ENCODE measurements at regions not wholly inside any gene's neighbourhood (a gene's known extent, or its start where the extent isn't known, plus 50 kb on each side); places are given as distances from the start of the nearest gene placed in this dataset.

DNA sequence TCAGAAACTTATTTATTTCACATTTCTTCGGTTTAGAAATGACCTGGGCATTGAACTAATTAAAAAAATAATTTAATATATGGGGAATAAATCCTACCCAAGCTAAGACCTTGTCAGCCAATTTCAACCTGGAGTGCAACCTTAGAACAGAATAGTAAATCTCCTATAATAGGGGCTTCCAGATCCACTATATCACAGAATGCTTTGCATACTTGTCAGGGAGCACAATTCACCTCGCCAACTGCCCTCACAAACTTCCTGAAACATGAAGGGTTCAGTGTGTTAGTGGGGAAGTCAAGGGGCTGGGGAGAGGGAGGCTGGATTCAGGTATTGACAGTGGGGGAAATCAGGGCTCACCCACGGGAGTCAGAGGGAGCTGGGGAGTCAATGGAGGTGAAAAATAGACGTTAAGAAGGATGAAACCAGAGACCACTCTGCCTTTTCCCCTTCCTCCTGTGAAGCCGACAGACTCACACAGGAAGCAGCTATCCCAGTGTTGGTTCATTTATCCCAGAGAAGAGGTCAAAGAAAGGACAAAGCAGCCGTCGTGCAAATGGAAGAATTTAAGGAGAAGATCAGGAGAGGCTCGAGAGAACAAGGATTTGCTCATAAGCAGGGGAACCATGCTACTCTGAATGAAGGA is 453.3 kb downstream of the NUF2 start:
- in situ Hi-C loops (cut with MboI): no loop called here
- WGBS, 2 experiments (ENCODE audit: low coverage in 1 of 2, low lambda C conversion rate in 2 of 2, missing lambda C conversion rate in 2 of 2): 37 to 39% methylated on average over 8 of the region's 8 CpGs
- DNase-seq: no peak
- H3K9ac ChIP-seq: no peak overlapping the region
- no peaks in the 10 kb centered on the region for H3K4me1 ChIP-seq (ENCODE audit: insufficient read depth)
- H2AFZ ChIP-seq: no peak overlapping the region
- H3F3A ChIP-seq (ENCODE audit: insufficient read depth): no peaks in the 10 kb centered on the region
- no peaks in the 10 kb centered on the region for H3K79me2 ChIP-seq (ENCODE audit: insufficient read depth)
- H3K27ac ChIP-seq: no peak overlapping the region
- H3K27me3 ChIP-seq (replicated peaks; ENCODE audit: insufficient read depth): no peaks in the 10 kb centered on the region; the same call in 1 of the 2 replicates
- TF ChIP-seq EZH2phosphoT487 (IDR thresholded peaks at IDR 0.05; ENCODE audit: insufficient read depth, low read depth) (no peak), EZH2 (IDR thresholded peaks at IDR 0.05; ENCODE audit: insufficient read depth, poor library complexity, severe bottlenecking) (no peak)
- H3K4me3 ChIP-seq: no peak overlapping the region
- no peaks in the 10 kb centered on the region for H3K9me3 ChIP-seq (ENCODE audit: low read depth)
- no peak overlapping the region for H3K4me2 ChIP-seq (ENCODE audit: unreplicated experiment)
- H4K20me1 ChIP-seq (ENCODE audit: insufficient read depth): no peaks in the 10 kb centered on the region
- no peaks in the 10 kb centered on the region for H3K36me3 ChIP-seq (ENCODE audit: low read depth)
- H3K9me2 ChIP-seq (ENCODE audit: insufficient read depth): no peaks in the 10 kb centered on the region

DNA sequence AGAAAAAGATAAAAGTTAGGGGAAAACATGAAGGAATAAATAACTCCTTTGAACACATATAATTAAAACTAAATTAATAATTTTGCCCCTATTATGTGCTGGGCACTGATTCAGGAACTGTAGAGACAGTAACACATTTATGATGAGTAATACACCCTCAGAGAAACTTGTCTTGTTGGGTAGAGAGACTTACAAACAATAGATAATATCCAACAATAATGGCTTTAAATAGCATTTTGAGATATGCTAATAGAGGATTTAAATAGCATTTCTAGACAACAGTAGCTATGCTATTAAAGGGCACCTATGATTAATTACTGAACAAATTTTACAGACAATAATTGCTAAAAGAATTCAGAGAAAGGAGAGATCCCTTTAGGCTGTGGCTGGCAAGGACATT is 455.5 kb downstream of the NUF2 start:
- Histone ChIP-seq H3K27ac (no peak overlapping the region), H4K20me1 (ENCODE audit: insufficient read depth) (no peaks in the 10 kb centered on the region), H3K9me2 (ENCODE audit: insufficient read depth) (no peaks in the 10 kb centered on the region), H2AFZ (no peak overlapping the region), H3K4me3 (no peak overlapping the region), H3K9ac (no peak overlapping the region), H3K79me2 (ENCODE audit: insufficient read depth) (no peaks in the 10 kb centered on the region), H3F3A (ENCODE audit: insufficient read depth) (no peaks in the 10 kb centered on the region), H3K36me3 (ENCODE audit: low read depth) (no peaks in the 10 kb centered on the region; the same call in 1 of the 2 replicates), H3K27me3 (replicated peaks; ENCODE audit: insufficient read depth) (no peaks in the 10 kb centered on the region; the same call in 1 of the 2 replicates), H3K4me2 (ENCODE audit: unreplicated experiment) (no peak overlapping the region), H3K4me1 (ENCODE audit: insufficient read depth) (no peaks in the 10 kb centered on the region), H3K9me3 (ENCODE audit: low read depth) (no peaks in the 10 kb centered on the region)
- TF ChIP-seq EZH2phosphoT487 (IDR thresholded peaks at IDR 0.05; ENCODE audit: insufficient read depth, low read depth) (no peak), EZH2 (IDR thresholded peaks at IDR 0.05; ENCODE audit: insufficient read depth, poor library complexity, severe bottlenecking) (no peak)
- DNase-seq: no peak
- in situ Hi-C loops (cut with MboI): no loop called here

DNA sequence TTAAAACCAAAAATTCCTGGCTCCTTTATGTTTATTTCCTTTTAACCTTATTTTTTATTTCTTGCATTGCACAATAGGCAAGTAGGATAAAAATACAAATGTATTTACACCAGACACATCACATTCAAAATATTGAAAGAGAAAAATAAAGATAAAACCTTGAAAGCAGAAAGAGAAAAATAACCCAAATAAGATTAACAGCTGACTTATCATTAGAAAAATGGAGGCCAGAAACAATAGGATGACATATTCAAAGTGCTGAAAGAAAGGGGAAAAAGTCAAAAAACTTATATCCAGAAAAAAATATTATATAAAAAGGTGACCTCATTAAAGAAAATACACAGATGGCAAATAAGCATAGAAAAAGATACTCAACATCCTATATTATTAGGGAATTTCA is 459.4 kb downstream of the NUF2 start:
- H3K9ac ChIP-seq: no peak overlapping the region
- H3K4me2 ChIP-seq (ENCODE audit: unreplicated experiment): no peak overlapping the region
- H3K9me3 ChIP-seq (ENCODE audit: low read depth): no peaks in the 10 kb centered on the region
- H4K20me1 ChIP-seq (ENCODE audit: insufficient read depth): no peaks in the 10 kb centered on the region
- H2AFZ ChIP-seq: no peak overlapping the region
- no peaks in the 10 kb centered on the region for H3K9me2 ChIP-seq (ENCODE audit: insufficient read depth)
- in situ Hi-C loops (cut with MboI): no loop called here
- H3K4me3 ChIP-seq: no peak overlapping the region
- no peaks in the 10 kb centered on the region; the same call in 1 of the 2 replicates for H3K36me3 ChIP-seq (ENCODE audit: low read depth)
- H3F3A ChIP-seq (ENCODE audit: insufficient read depth): no peaks in the 10 kb centered on the region
- H3K27me3 ChIP-seq (replicated peaks; ENCODE audit: insufficient read depth): no peaks in the 10 kb centered on the region
- DNase-seq: no peak
- TF ChIP-seq EZH2phosphoT487 (IDR thresholded peaks at IDR 0.05; ENCODE audit: insufficient read depth, low read depth): no peak
- no peak for TF ChIP-seq EZH2 (IDR thresholded peaks at IDR 0.05; ENCODE audit: insufficient read depth, poor library complexity, severe bottlenecking)
- no peaks in the 10 kb centered on the region for H3K4me1 ChIP-seq (ENCODE audit: insufficient read depth)
- H3K27ac ChIP-seq: no peak overlapping the region
- no peaks in the 10 kb centered on the region for H3K79me2 ChIP-seq (ENCODE audit: insufficient read depth)

DNA sequence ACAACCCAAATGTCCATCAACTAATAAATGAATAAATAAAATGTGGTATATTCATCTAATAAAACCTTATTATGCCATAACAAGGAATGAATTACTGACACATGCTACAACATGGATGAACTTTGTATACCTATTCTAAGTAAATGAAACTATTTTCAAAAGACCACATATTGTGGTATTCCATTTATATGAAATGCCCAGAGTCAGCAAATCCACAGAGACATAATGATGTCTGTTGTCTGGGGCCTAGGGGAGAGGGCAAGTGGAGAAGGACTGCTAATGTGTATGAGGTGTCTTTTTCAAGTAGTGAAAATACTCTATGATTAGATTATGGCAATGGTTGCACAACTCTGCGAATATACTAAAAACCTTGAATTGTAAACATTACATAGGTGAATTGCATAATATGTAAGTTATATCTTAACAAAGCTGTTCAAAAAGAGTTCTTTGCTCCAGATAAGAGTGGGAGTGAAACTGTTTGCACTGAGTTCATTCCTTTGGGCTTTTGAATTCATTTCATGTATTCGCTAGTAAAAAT is 464.2 kb downstream of the NUF2 start:
- 94 to 99% methylated on average over 2 of the region's 2 CpGs for WGBS, 2 experiments (ENCODE audit: low coverage in 1 of 2, low lambda C conversion rate in 2 of 2, missing lambda C conversion rate in 2 of 2)
- Histone ChIP-seq H3F3A (ENCODE audit: insufficient read depth) (no peaks in the 10 kb centered on the region), H3K79me2 (ENCODE audit: insufficient read depth) (no peaks in the 10 kb centered on the region), H3K9ac (no peak overlapping the region), H3K9me3 (ENCODE audit: low read depth) (no peaks in the 10 kb centered on the region), H3K4me3 (no peak overlapping the region), H3K27ac (no peak overlapping the region), H3K4me2 (ENCODE audit: unreplicated experiment) (no peak overlapping the region), H4K20me1 (ENCODE audit: insufficient read depth) (no peaks in the 10 kb centered on the region), H3K9me2 (ENCODE audit: insufficient read depth) (no peaks in the 10 kb centered on the region), H3K4me1 (ENCODE audit: insufficient read depth) (no peaks in the 10 kb centered on the region), H3K27me3 (replicated peaks; ENCODE audit: insufficient read depth) (no peaks in the 10 kb centered on the region), H3K36me3 (ENCODE audit: low read depth) (no peaks in the 10 kb centered on the region; the same call in 1 of the 2 replicates), H2AFZ (no peak overlapping the region)
- in situ Hi-C loops (cut with MboI): no loop called here
- TF ChIP-seq EZH2 (IDR thresholded peaks at IDR 0.05; ENCODE audit: insufficient read depth, poor library complexity, severe bottlenecking) (no peak), EZH2phosphoT487 (IDR thresholded peaks at IDR 0.05; ENCODE audit: insufficient read depth, low read depth) (no peak)
- DNase-seq: no peak

DNA sequence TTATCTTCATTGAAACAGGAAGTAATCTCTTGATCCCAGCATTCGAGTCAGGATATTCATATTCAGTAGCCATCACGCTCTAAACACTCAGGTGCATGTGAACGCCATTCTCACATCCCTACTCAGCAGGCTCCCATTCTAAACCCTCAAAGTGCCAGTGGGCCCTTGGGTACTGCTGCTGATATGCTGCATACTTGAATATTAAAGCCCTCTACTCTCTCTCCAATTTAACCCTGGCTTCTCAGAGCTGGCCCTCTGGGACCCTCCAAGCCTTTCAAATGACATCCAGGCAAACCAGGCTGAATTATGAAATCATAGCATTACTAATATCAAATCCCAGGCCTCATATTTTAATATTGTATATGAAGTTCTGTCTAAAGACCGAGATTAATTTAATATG is 468.2 kb downstream of the NUF2 start:
- no peak for DNase-seq
- Histone ChIP-seq H3K4me2 (ENCODE audit: unreplicated experiment) (no peak overlapping the region), H2AFZ (no peak overlapping the region), H3K79me2 (ENCODE audit: insufficient read depth) (no peaks in the 10 kb centered on the region), H3K9me2 (ENCODE audit: insufficient read depth) (no peaks in the 10 kb centered on the region), H3K9ac (no peak overlapping the region), H4K20me1 (ENCODE audit: insufficient read depth) (no peaks in the 10 kb centered on the region), H3K9me3 (ENCODE audit: low read depth) (no peaks in the 10 kb centered on the region), H3K27me3 (replicated peaks; ENCODE audit: insufficient read depth) (no peaks in the 10 kb centered on the region), H3K4me1 (ENCODE audit: insufficient read depth) (no peaks in the 10 kb centered on the region), H3K36me3 (ENCODE audit: low read depth) (no peaks in the 10 kb centered on the region), H3K27ac (no peak overlapping the region), H3K4me3 (no peak overlapping the region), H3F3A (ENCODE audit: insufficient read depth) (no peaks in the 10 kb centered on the region)
- 65 to 68% methylated on average over 4 of the region's 4 CpGs for WGBS, 2 experiments (ENCODE audit: low coverage in 1 of 2, low lambda C conversion rate in 2 of 2, missing lambda C conversion rate in 2 of 2)
- TF ChIP-seq EZH2 (IDR thresholded peaks at IDR 0.05; ENCODE audit: insufficient read depth, poor library complexity, severe bottlenecking) (no peak), EZH2phosphoT487 (IDR thresholded peaks at IDR 0.05; ENCODE audit: insufficient read depth, low read depth) (no peak)
- in situ Hi-C loops (cut with MboI): no loop called here
